Left lung (tissue), 4 donors: ENCODE measurements at regions not wholly inside any gene's neighbourhood (a gene's known extent, or its start where the extent isn't known, plus 50 kb on each side); places are given as distances from the start of the nearest gene placed in this dataset.

Experiments
- ATAC-seq: fragments of 200-7000 bp; cut with Tn5 transposase; one replicate; pipeline ENCODE4 v1.9.1; 2020; ENCODE audit warnings: moderate library complexity
- DNase-seq, 4 donors: peaks; one replicate each; pipeline ENCODE4 v3.0.0-alpha.2; 2013 to 2020
- H3K27ac ChIP-seq, 2 donors: fragments of 200-600 bp; sonication (generic) in 1 of 2; one replicate each; pipeline versions ENCODE4 v1.5.0 to v1.8.0; 2020 to 2021
- H3K27me3 ChIP-seq, 2 donors: fragments of 200-600 bp; sonication (generic) in 1 of 2; one replicate each; pipeline versions ENCODE4 v1.5.0 to v1.8.0; 2020 to 2021
- H3K36me3 ChIP-seq, 2 donors: fragments of 200-600 bp; sonication (generic) in 1 of 2; one replicate each; pipeline versions ENCODE4 v1.5.0 to v1.8.0; 2020 to 2021
- H3K4me1 ChIP-seq, 2 donors: fragments of 200-600 bp; one replicate each; pipeline ENCODE4 v1.8.0; 2021
- H3K4me3 ChIP-seq, 2 donors: fragments of 200-600 bp; sonication (generic) in 1 of 2; one replicate each; pipeline versions ENCODE4 v1.5.0 to v1.8.0; 2020 to 2021; ENCODE audit warnings: mild to moderate bottlenecking in 1 of 2
- H3K9me3 ChIP-seq, 2 donors: fragments of 200-600 bp; sonication (generic) in 1 of 2; one replicate each; pipeline versions ENCODE4 v1.5.0 to v1.8.0; 2020 to 2021
- CTCF ChIP-seq, 2 donors: fragments of 200-600 bp; sonication (generic) in 1 of 2; IDR thresholded peaks; one replicate each; pipeline versions ENCODE4 v1.5.0 to v1.8.0; 2021; ENCODE audit warnings: antibody characterized with exemption in 2 of 2
- intact Hi-C, 2 donors: fragments of 100-400 bp; cut with DNase I; formaldehyde crosslinking; loops; one replicate each; pipeline versions ENCODE4 v1.11.2 to v1.14.2; 2022
- donor health status: DM: no; HTN: yes; CAD: no.
- donor health status: DM: no; HTN: no; CAD: no.

- Histone ChIP-seq H3K9me3 (no peaks in the 10 kb centered on the region), H3K27me3 (no peaks in the 10 kb centered on the region), H3K27ac (no peak overlapping the region), H3K4me1 (no peaks in the 10 kb centered on the region), H3K4me3 (no peak overlapping the region), H3K36me3 (no peaks in the 10 kb centered on the region)
- no peak for TF ChIP-seq CTCF (IDR thresholded peaks at IDR 0.05)
- ATAC-seq (no peak), DNase-seq (no peak)
- intact Hi-C loops, result no loop called here
Observed at GRCh38 chr20:60219231-60219630, 261.0 kb downstream of the CDH26 start.

DNA sequence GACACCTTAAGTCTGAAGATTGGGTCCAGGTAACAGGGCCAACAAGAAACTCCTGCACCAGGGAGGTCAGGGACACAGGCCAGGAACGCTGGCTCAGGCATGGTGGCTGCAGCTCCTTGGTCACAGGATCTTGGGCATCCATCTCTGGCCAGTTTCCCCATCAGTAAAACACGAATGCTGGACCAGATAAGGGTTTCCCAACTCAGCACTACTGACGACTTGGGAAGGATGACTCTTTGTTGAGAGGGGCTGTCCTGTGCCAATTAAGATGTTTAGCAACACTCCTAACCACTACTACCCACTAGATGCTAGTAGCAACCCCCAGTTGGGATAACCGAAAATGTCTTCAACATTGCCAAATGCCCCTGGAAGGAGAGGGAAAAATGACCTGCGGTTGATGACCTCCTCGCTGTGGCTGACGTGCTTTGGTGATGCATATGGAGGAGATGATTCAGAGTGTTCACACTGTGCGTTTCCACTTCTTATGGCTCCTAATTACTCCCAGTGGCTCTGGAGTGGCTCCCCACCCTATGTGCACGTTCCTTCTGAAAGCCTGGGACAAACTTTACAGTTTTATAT, 261.9 kb downstream of the CDH26 start:
- Histone ChIP-seq H3K9me3 (no peaks in the 10 kb centered on the region), H3K27ac (no peak overlapping the region), H3K4me3 (no peak overlapping the region), H3K4me1 (no peaks in the 10 kb centered on the region), H3K27me3 (no peaks in the 10 kb centered on the region), H3K36me3 (no peaks in the 10 kb centered on the region)
- DNase-seq, result no peak
- no peak for TF ChIP-seq CTCF (IDR thresholded peaks at IDR 0.05)
- intact Hi-C loops, result no loop called here
- no peak for ATAC-seq

DNA sequence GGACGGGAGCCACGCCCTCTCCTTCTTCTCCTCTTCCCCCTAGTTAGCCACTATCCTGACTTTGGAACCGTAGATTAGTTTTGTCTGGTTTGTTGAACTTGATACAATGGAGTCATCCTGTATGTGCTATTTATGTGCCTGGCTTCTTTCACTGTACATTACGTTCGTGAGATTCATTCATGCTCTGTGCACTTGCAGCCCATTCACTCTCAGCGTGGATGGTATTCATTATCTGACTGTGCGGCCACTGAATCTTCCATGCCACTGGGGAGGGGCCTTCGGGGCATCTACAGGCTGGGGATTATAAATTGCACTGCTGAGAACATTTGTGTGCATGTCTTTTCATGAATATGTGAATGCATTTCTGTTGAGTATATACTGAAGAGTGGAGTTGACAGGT, 262.5 kb downstream of the CDH26 start:
- Histone ChIP-seq H3K9me3 (no peaks in the 10 kb centered on the region), H3K4me1 (no peaks in the 10 kb centered on the region), H3K27me3 (no peaks in the 10 kb centered on the region), H3K36me3 (no peaks in the 10 kb centered on the region), H3K27ac (no peak overlapping the region), H3K4me3 (no peak overlapping the region)
- intact Hi-C loops, result no loop called here
- ATAC-seq (no peak), DNase-seq (no peak)
- no peak for TF ChIP-seq CTCF (IDR thresholded peaks at IDR 0.05)

DNA sequence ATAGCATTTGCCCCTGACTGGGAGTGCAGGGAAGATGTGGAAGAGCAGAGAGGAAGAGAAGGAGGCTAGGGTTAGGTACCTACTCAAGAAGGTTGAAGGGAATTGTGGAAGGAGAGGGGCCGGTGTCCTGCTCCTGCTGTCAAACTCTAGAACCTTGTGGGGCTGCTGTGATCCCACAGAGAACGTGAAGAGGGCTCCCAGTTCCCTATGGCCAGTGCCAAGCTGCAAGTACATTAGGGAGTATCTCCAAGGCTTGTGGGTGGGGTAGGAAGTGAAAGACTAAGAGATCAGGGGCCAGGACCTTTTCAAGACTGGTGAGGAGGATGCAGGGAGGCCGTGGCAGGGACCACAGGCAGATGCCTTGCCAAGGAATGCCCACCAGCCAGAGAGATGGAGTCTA, 263.4 kb downstream of the CDH26 start:
- no peak overlapping the region for H3K27ac ChIP-seq
- H3K4me1 ChIP-seq, result peaks cover 0 to 6% of the 10 kb centered on the region in 2 donors
- H3K27me3 ChIP-seq, result no peaks in the 10 kb centered on the region
- DNase-seq (no peak), ATAC-seq (no peak)
- intact Hi-C loops, result no loop called here
- H3K9me3 ChIP-seq, result no peaks in the 10 kb centered on the region
- H3K4me3 ChIP-seq, result no peak overlapping the region
- TF ChIP-seq CTCF (IDR thresholded peaks at IDR 0.05), result no peak
- no peaks in the 10 kb centered on the region for H3K36me3 ChIP-seq

DNA sequence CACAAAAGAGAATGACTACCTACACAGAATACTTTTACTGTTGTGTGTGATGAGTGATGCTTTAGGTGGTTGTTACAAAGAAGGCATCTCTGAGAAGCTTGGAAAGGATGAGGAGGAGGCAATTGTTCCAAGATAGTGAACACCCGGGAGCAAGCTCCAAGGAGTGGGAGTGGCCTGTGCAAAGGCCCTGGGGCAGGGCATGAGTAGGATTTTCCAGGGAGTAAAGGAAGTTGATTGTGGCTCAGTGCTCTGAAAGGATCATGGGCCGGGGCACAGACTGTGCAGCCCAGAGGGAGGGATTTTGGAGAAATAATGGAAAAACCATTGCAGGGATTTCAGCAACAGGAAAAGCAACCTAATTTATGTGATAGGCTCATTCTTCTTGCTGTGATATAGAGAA, 264.3 kb downstream of the CDH26 start:
- no peak for TF ChIP-seq CTCF (IDR thresholded peaks at IDR 0.05)
- no peak for DNase-seq
- Histone ChIP-seq H3K4me3 (no peak overlapping the region), H3K9me3 (no peaks in the 10 kb centered on the region), H3K27ac (no peak overlapping the region), H3K4me1 (peaks cover 0 to 11% of the 10 kb centered on the region in 2 donors), H3K36me3 (no peaks in the 10 kb centered on the region), H3K27me3 (no peaks in the 10 kb centered on the region)
- no peak for ATAC-seq
- intact Hi-C loops, result no loop called here
